Right ventricle myocardium inferior (tissue), 1 donor: ENCODE measurements at regions not wholly inside any gene's neighbourhood (a gene's known extent, or its start where the extent isn't known, plus 50 kb on each side); places are given as distances from the start of the nearest gene placed in this dataset.
A peak's percentile ranks its signal among the peaks of the same experiment; 100 is the strongest.

ENCODE experiments used
- ATAC-seq: fragments of 200-7000 bp; cut with Tn5 transposase; one replicate; pipeline ENCODE4 v1.9.1; 2020; ENCODE audit warnings: mild to moderate bottlenecking, moderate library complexity
- DNase-seq: peaks from one replicate; pipeline ENCODE4 v3.0.0; 2021; ENCODE audit errors: missing footprints
- intact Hi-C: fragments of 100-400 bp; cut with DNase I; formaldehyde crosslinking; loops from one replicate; pipeline ENCODE4 v1.11.0; 2022
- donor health status: DM: no; HTN: yes; CAD: no; lungs with severe emphysema.

DNA sequence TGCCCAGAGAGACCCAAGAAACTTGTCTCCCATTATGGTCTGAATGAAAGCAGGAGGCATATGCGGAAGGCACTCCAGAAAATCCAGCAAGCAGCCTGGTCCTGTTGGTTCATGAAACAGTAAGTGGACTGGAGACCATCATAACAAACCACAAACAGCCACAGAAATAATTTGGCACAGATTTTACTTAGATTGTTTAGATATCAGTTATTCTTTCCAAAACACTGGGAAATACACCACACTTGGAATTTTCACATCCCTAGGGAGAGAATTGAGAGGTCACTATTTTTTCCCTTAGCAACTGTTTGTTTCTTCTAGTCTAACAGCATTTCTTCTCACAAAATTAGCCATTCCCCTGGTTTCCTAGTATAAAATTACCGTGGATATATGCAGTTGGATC, 300.8 kb downstream of the OSTF1 start:
- ATAC-seq: peak; percentile 10

DNA sequence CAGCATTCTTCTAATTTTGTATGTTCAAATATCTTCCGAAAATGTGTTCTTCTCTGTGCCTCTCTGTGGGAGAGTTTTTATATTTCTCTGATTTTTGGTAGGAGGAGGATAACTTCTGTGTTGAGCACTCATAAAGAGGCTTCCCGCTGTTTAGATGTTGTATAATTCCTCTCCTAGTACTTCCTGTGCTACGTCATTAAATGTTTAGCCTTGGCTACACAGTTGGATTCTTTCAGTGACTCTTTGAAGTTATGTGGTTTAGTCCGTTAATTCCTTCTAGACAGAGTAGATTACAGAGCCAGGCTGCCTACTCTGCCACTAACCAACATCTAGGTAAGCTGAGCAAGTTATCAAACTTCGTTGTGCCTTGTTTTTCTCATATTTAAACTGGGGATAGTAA, 302.6 kb downstream of the OSTF1 start:
- no peak for DNase-seq
- no peak for ATAC-seq
- intact Hi-C loops: no loop called here

More for the DNA sequence above, 300.8 kb downstream of the OSTF1 start:
- DNase-seq: no peak
- intact Hi-C loops: loop anchor here (5.0 kb wide), 1 partner anchor 43 kb away; no protein-coding TSS in a partner anchor

DNA sequence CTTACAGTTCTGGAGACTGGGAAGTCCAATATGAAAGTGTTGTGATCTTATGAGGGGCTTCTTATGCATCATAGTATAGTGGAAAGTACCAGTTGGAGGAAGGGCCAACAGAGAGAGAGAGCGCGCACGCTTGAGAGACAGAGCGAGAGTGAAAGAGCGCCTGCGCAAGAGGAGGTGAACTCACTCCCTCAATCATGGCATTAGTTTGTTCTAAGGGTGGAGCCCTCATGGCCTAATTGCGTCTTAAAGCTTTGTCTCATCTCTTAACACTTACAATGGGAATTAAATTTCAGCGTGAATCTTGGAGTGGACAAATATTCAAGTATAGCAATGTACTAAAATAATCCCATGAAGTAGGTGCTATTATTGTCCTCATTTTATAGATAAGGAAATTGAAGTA, 303.2 kb downstream of the OSTF1 start:
- DNase-seq: no peak
- intact Hi-C loops: no loop called here
- ATAC-seq: no peak

DNA sequence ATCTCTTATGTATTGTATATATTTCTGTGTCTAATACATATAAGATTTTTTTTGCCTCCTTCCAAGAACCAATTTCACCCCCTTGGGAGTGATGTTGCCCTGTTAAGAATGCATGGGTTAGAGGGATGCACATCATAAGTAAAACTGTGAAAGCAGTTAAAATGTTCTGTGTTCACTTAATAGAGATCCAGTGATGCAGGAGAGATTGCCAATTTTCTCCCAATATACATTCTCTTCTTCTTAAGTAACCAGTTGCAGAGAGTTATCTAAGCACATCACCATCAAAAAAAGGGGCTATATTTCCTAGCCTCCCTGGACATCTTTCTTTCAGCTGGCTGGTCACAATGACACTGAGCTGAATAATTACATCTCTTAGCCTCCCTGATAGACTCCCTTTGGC, 307.0 kb downstream of the OSTF1 start:
- intact Hi-C loops: no loop called here

GRCh38 chr9:75397836-75398235, 309.5 kb downstream of the OSTF1 start:
- ATAC-seq (no peak), DNase-seq (no peak)
- intact Hi-C loops: no loop called here

More for the DNA sequence above, 307.0 kb downstream of the OSTF1 start:
- no peak for ATAC-seq
- DNase-seq: no peak

GRCh38 chr9:75408391-75408790, 320.1 kb downstream of the OSTF1 start:
- no peak for DNase-seq
- intact Hi-C loops: no loop called here
- no peak for ATAC-seq

- intact Hi-C loops: no loop called here
- no peak for ATAC-seq
- no peak for DNase-seq
Measured at GRCh38 chr9:75410405-75410804, 322.1 kb downstream of the OSTF1 start.

DNA sequence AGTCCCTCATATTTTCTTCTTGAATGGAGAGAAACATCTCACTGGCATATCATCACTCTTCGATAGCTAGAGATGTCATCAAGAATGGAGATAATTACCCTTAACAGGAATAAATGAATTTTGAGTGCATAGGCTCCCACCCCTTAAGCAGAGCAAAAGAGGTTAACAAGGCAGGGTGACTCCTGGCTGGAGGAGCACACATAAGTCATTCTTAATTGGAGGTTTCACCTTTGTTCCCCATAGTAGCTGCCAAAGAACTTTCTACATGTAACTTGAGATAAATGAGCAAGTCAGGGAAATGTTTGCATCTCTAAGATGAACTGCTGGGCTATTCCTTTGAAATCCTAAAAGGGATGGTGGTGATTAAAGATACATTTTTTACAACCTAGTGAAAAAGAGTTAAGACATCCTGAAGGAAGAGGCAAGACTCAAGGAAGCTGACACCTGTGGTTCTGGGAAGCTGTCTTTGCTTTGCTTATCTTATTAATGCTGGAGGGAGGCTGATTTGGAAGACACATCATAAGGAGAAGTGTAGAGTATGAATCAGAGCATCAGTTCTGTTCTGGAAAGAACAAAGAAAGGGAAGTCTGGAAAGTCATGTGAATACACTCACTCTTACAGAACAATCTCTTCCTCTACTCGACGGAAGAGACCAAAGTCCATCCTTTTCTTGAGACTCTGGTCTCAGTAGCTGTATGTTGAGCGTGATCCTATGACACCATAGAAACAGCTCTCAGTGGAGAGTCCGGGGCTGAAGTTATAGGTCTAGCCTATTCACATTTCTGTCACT, 326.3 kb downstream of the OSTF1 start:
- no peak for ATAC-seq
- intact Hi-C loops: no loop called here
- DNase-seq: no peak

- intact Hi-C loops: no loop called here
- ATAC-seq (no peak), DNase-seq (no peak)
Measured at GRCh38 chr9:75417471-75417870, 329.2 kb downstream of the OSTF1 start.

GRCh38 chr9:75418518-75418917, 330.2 kb downstream of the OSTF1 start:
- ATAC-seq (peak; percentile 23), DNase-seq (no peak)
- intact Hi-C loops: no loop called here

DNA sequence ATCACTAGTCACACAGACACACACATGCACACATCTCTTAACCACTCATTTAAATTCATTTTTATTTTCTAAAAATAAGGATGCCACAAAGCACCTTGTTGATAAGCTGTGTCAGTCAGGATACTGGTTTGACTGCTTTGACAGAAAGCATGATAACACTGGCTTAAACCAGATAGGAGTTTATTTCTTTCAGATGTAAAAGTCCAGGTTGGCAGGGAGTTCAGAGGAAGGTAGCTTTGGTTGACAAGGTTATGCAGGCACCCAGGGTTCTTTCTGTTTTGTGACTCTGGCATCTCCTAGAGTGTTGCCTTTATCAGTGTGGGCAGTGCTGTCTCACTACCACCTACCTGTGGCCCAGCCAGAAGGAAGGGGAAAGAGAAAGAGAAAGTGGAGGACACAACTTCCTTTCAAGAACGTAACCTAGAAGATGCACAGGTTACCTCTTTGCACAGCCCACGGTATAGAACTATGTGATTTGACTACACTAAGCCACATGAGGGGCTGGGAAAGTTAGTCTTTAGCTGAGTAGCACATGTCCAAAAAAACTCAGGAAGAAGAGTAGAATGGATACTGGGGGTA, 334.7 kb downstream of the OSTF1 start:
- ATAC-seq (no peak), DNase-seq (no peak)
- intact Hi-C loops: no loop called here

DNA sequence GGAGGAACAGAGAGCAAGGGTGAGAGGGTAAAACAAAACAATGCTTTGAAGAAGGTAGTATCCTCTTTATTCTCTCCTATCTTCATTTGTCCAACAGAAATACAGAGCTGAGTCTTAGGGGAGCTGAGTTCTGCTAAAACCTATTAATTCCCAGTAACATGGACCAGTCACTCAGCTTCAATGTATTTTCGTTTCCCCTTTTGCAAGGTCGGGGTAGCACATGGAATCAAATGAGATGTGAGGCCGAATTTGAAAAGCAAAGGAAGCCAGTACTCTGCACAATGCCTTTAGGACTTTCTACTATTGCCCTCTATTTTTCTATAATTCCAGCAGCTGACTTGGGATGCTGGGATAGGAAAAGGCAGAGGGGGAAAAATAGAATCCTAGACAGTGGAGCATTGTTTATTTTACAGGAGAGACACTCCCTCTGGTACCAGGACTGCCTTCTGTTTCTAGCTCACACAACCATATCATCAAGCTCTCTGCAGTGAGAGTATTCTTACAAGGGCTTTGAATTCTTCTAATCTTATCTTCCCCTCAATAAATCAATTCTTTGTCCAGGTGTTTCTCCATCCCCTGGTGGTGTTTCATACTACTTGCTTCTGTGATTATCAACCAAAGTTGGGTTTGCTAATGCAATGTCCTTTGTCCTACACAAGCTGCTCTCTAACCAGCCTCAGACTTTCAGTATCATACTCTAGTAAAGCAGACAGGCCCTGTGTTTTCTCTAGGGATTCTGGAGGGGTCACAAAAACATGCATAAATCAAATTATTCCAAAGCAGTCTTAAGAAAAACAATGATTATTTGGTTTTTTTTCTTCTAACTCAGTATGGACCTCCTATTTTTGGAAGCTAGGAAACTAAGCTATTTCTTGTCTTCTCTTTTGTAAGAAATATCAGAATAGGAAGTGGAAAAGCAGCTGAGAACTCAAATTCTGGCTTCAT, 341.5 kb downstream of the OSTF1 start:
- no peak for DNase-seq
- intact Hi-C loops: loop anchor here (5.0 kb wide), 1 partner anchor 43 kb away; no protein-coding TSS in a partner anchor
- no peak for ATAC-seq

- DNase-seq (no peak), ATAC-seq (peak; percentile 80)
- intact Hi-C loops: loop anchor here (5.0 kb wide), 1 partner anchor 44 kb away; no protein-coding TSS in a partner anchor
Measured at GRCh38 chr9:75431375-75431774, 343.1 kb downstream of the OSTF1 start.

DNA sequence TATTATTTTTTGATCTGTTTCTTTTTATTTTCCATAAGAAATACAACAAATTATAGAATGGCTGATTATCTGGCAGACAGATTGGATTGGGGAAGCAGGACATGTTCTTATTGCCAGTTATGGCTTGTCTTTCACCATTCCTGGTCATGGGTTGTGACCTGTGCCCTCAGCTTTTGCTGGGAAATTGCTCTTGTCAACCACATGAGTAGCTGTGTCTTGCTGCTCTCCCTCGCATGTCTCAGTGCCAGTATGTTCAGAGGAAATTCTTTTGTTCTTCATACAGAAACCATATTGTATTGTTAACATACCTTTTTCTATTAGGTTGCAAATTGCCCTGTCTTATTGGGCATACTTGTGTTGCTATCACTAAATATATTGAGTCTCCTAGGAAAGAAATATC, 344.1 kb downstream of the OSTF1 start:
- ATAC-seq (no peak), DNase-seq (no peak)
- intact Hi-C loops: loop anchor here (5.0 kb wide), 1 partner anchor 45 kb away; no protein-coding TSS in a partner anchor

DNA sequence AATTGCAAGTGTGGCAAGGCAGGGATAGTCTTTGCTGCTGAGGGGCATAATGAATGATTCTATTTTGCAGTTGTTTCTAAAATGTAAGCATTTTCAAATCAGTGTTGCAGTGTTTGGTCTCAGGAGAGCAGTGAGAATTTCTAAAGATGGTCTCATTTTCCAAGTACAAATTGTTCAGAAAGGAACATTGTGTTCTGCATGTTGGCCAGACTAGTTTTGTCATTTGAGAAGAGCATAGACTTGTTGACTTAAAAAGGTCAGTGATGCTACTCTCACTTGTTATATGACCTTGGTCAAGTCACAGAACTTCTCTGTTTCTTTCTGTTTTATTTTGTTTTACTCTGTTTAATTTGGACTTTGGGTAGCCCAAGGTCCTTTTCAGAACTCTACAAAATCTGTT, 344.6 kb downstream of the OSTF1 start:
- ATAC-seq: peak; percentile 66

DNA sequence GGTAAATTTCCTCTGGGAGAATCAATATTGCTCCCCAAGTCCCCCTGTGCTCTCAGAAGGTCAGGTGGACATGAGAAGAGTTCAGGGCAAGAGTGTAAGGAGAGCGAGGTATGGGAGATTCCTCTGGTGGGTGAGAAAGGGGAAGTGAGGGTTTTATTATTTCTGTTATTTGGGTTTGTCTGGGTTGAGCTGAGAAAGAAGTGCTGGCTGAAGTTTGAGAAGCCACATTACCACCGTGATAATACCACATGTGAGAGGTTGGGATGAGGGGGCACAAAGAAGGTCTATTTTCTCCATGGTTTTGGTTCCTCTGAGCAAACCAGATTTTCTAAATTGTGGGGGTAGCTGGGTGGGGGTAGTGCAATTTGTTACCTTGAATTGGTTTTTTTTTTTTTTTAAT, 350.4 kb downstream of the OSTF1 start:
- intact Hi-C loops: no loop called here
- ATAC-seq (no peak), DNase-seq (no peak)

More for the DNA sequence above, 344.6 kb downstream of the OSTF1 start:
- DNase-seq: no peak
- intact Hi-C loops: loop anchor here (5.0 kb wide), 1 partner anchor 46 kb away; no protein-coding TSS in a partner anchor

DNA sequence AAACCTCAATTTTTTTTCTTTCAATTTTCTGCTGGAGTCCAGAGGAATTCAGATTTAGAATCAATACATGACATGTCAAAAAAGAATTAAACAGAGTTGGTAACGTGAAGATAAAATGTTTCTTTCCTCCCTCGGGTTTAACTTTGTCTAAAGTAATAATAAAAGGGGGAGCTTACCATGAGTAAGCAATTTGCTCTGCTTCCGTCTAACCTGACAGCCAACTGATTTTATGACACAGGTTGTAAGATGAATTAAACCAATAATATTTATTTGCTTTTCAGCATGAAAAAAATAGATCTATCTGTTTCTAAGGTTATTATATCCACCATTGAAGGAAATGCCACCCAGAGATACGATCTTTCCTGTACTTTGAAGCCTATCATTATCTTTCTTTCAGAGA, 352.6 kb downstream of the OSTF1 start:
- no peak for ATAC-seq
- intact Hi-C loops: no loop called here
- no peak for DNase-seq

DNA sequence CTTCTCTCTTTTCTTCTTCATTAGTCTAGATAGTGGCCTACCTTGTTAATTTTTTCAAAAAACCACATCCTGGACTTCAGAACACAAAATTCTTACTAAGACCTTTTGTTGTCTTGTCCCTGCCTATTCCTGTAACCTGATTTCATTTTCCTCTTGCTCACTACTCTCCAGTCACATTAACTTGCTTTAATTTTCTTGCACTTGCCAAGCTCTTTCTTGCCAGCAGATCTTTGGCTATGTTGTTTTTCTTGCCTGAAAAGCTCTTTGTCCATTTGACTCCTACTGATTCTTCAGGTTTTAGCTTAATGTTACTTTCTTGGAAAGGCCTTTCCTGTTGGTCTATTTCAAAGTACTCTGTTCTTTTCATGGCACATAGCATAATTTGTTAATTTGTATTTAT, 356.8 kb downstream of the OSTF1 start:
- ATAC-seq (no peak), DNase-seq (no peak)
- intact Hi-C loops: no loop called here

GRCh38 chr9:75447281-75447680, 359.0 kb downstream of the OSTF1 start:
- no peak for DNase-seq

More at GRCh38 chr9:75447281-75447680, 359.0 kb downstream of the OSTF1 start:
- ATAC-seq: no peak
- intact Hi-C loops: no loop called here
